AG10803 (cell line): ENCODE measurements at regions not wholly inside any gene's neighbourhood (a gene's known extent, or its start where the extent isn't known, plus 50 kb on each side); places are given as distances from the start of the nearest gene placed in this dataset.

ENCODE experiments used
- DNase-seq: peaks from one replicate; pipeline ENCODE4 v3.0.0; 2010; ENCODE audit warnings: low read depth
- H3K4me3 ChIP-seq: 2 replicates; pipeline ENCODE4 v1.5.1; 2011; ENCODE audit warnings: mild to moderate bottlenecking, low read length, control low read depth
- TF ChIP-seq, protein P1 (sequence below): conservative IDR thresholded peaks from 2 replicates; pipeline ENCODE4 v1.5.1; 2011; ENCODE audit warnings: mild to moderate bottlenecking, low read length, control low read depth, inconsistent platforms

DNA sequence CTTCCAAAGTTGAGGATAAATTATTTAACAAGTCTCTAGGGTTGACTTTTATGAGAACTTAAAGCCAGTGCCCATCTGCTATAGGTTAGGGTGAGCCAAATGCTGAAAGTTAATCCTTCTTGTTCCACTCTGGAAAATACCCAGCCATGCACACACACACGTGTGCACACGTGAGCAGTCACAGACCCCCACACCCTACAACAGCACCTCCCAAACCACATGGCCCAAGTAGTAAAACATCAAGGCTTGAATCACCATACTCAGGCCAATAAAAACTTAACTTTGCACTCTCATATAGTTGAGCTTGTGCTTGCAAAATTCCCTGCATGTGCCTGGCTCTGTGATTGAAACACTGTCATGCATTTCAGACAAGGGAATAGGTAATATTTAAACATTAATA is 467.6 kb downstream of the ARHGEF28 start:
- TF ChIP-seq, protein P1, sequence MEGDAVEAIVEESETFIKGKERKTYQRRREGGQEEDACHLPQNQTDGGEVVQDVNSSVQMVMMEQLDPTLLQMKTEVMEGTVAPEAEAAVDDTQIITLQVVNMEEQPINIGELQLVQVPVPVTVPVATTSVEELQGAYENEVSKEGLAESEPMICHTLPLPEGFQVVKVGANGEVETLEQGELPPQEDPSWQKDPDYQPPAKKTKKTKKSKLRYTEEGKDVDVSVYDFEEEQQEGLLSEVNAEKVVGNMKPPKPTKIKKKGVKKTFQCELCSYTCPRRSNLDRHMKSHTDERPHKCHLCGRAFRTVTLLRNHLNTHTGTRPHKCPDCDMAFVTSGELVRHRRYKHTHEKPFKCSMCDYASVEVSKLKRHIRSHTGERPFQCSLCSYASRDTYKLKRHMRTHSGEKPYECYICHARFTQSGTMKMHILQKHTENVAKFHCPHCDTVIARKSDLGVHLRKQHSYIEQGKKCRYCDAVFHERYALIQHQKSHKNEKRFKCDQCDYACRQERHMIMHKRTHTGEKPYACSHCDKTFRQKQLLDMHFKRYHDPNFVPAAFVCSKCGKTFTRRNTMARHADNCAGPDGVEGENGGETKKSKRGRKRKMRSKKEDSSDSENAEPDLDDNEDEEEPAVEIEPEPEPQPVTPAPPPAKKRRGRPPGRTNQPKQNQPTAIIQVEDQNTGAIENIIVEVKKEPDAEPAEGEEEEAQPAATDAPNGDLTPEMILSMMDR = no peak
- DNase-seq = no peak
- no peak overlapping the region for H3K4me3 ChIP-seq

DNA sequence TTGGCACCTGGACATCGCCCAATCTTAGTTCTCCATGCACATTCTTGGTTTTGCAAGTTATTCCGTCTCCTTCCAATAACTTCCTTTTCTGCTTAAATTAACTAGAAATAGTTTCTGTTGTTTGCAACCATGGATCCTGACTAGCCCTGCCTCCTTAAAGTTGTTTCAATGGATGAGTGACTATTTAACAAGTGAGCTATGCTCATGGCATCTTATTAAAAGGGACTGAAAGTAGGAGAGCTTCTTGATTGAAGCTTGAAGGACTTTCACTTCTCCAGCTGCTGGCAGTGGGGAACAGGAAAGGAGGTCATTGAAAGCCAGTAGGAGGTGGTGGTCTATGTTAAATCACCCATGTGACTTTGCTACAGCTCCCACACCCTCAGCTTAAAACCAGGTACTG is 466.8 kb downstream of the ARHGEF28 start:
- no peak for DNase-seq
- no peak overlapping the region for H3K4me3 ChIP-seq
- TF ChIP-seq, protein P1 = no peak

- TF ChIP-seq, protein P1 = no peak
Observed at GRCh38 chr5:74085782-74086181, 459.8 kb downstream of the ARHGEF28 start.

GRCh38 chr5:74085186-74085585 is 459.2 kb downstream of the ARHGEF28 start:
- DNase-seq = no peak
- TF ChIP-seq, protein P1 = no peak
- H3K4me3 ChIP-seq = no peak overlapping the region

More at GRCh38 chr5:74085782-74086181, 459.8 kb downstream of the ARHGEF28 start:
- H3K4me3 ChIP-seq = no peak overlapping the region
- no peak for DNase-seq

- TF ChIP-seq, protein P1 = no peak
- H3K4me3 ChIP-seq = no peak overlapping the region
- DNase-seq = no peak
Observed at GRCh38 chr5:74083096-74083791, 457.2 kb downstream of the ARHGEF28 start.

GRCh38 chr5:74082512-74083055 is 456.6 kb downstream of the ARHGEF28 start:
- no peak overlapping the region for H3K4me3 ChIP-seq
- DNase-seq = no peak
- TF ChIP-seq, protein P1 = no peak

- TF ChIP-seq, protein P1 = no peak
- H3K4me3 ChIP-seq = no peak overlapping the region
- DNase-seq = no peak
Observed at GRCh38 chr5:74081126-74081525, 455.1 kb downstream of the ARHGEF28 start.
